Liver (tissue), 8 donors: ENCODE measurements at regions not wholly inside any gene's neighbourhood (a gene's known extent, or its start where the extent isn't known, plus 50 kb on each side); places are given as distances from the start of the nearest gene placed in this dataset.

Experiments used
- DNase-seq: peaks from one replicate; pipeline ENCODE4 v3.0.0-alpha.2; 2017; ENCODE audit warnings: low spot score
- H3K27ac ChIP-seq, 2 donors: one replicate each; pipeline ENCODE4 v1.7.0; 2013; ENCODE audit warnings: inconsistent platforms in 2 of 2, low read length in 2 of 2, control low read depth in 1 of 2, low read depth in 1 of 2, mild to moderate bottlenecking in 1 of 2
- H3K27me3 ChIP-seq, 4 donors: one replicate each; pipeline versions ENCODE4 v1.6.1 to v1.7.0; 2013; ENCODE audit warnings: low read length in 3 of 4, inconsistent platforms in 1 of 4, mild to moderate bottlenecking in 1 of 4, moderate library complexity in 1 of 4; ENCODE audit not compliant: control insufficient read depth in 4 of 4, insufficient read depth in 4 of 4
- H3K36me3 ChIP-seq, 4 donors: one replicate each; pipeline versions ENCODE4 v1.6.1 to v1.7.0; 2013; ENCODE audit warnings: low read length in 3 of 4, mild to moderate bottlenecking in 3 of 4, low read depth in 1 of 4, moderate library complexity in 1 of 4; ENCODE audit not compliant: control insufficient read depth in 4 of 4, insufficient read depth in 3 of 4
- H3K4me1 ChIP-seq, 4 donors: one replicate each; pipeline versions ENCODE4 v1.6.1 to v1.7.0; 2013; ENCODE audit warnings: low read length in 3 of 4, mild to moderate bottlenecking in 3 of 4, moderate library complexity in 1 of 4; ENCODE audit not compliant: control insufficient read depth in 4 of 4, insufficient read depth in 4 of 4
- H3K4me3 ChIP-seq, 3 donors: one replicate each; pipeline versions ENCODE4 v1.6.1 to v1.7.0; 2013; ENCODE audit warnings: low read length in 3 of 3, control low read depth in 1 of 3, low read depth in 1 of 3, mild to moderate bottlenecking in 1 of 3
- H3K9ac ChIP-seq, 2 donors: one replicate each; pipeline ENCODE4 v1.7.0; 2013; ENCODE audit warnings: low read length in 2 of 2, mild to moderate bottlenecking in 2 of 2, moderate library complexity in 2 of 2, control low read depth in 1 of 2, low read depth in 1 of 2
- H3K9me3 ChIP-seq, 4 donors: one replicate each; pipeline versions ENCODE4 v1.6.1 to v1.7.0; 2013; ENCODE audit warnings: low read length in 3 of 4; ENCODE audit not compliant: control insufficient read depth in 4 of 4
- CTCF ChIP-seq: fragments of 150-350 bp; IDR thresholded peaks from 2 replicates; pipeline ENCODE4 v1.5.1; 2017; ENCODE audit warnings: improper control_type of control experiment, low read depth, low read length; ENCODE audit not compliant: missing input control
- FOXA1 ChIP-seq: IDR thresholded peaks from 2 replicates; pipeline ENCODE4 v1.6.1; 2016; ENCODE audit warnings: antibody characterized with exemption
- GABPA ChIP-seq, 2 donors: IDR thresholded peaks in 1 of 2; conservative IDR thresholded peaks in 1 of 2; 2 replicates each; pipeline ENCODE4 v1.6.1; 2016; ENCODE audit warnings: antibody characterized with exemption in 2 of 2, mild to moderate bottlenecking in 1 of 2, moderate library complexity in 1 of 2
- HNF4A ChIP-seq, 2 donors: conservative IDR thresholded peaks; 2 replicates each; pipeline ENCODE4 v1.6.1; 2016; ENCODE audit warnings: antibody characterized with exemption in 2 of 2, mild to moderate bottlenecking in 2 of 2
- HNF4G ChIP-seq: IDR thresholded peaks from 2 replicates; pipeline ENCODE4 v1.6.1; 2016; ENCODE audit warnings: antibody characterized with exemption
- JUND ChIP-seq, 2 donors: IDR thresholded peaks; 2 replicates each; pipeline ENCODE4 v1.6.1; 2016; ENCODE audit warnings: antibody characterized with exemption in 2 of 2
- MAX ChIP-seq: IDR thresholded peaks from 2 replicates; pipeline ENCODE4 v1.6.1; 2016; ENCODE audit warnings: antibody characterized with exemption
- NR2F2 ChIP-seq: IDR thresholded peaks from 2 replicates; pipeline ENCODE4 v1.6.1; 2016; ENCODE audit warnings: antibody characterized with exemption
- RAD21 ChIP-seq, 2 donors: IDR thresholded peaks; 2 replicates each; pipeline ENCODE4 v1.6.1; 2016; ENCODE audit warnings: antibody characterized with exemption in 2 of 2, mild to moderate bottlenecking in 2 of 2
- REST ChIP-seq: IDR thresholded peaks from 2 replicates; pipeline ENCODE4 v1.6.1; 2016; ENCODE audit warnings: antibody characterized with exemption, mild to moderate bottlenecking
- RXRA ChIP-seq, 2 donors: IDR thresholded peaks; 2 replicates each; pipeline ENCODE4 v1.6.1; 2017 to 2018; ENCODE audit warnings: antibody characterized with exemption in 2 of 2, mild to moderate bottlenecking in 1 of 2
- SP1 ChIP-seq: IDR thresholded peaks from 2 replicates; pipeline ENCODE4 v1.6.1; 2018; ENCODE audit warnings: antibody characterized with exemption, mild to moderate bottlenecking
- TAF1 ChIP-seq: conservative IDR thresholded peaks from 2 replicates; pipeline ENCODE4 v1.6.1; 2016; ENCODE audit warnings: antibody characterized with exemption, mild to moderate bottlenecking
- YY1 ChIP-seq: IDR thresholded peaks from 2 replicates; pipeline ENCODE4 v1.6.1; 2016; ENCODE audit warnings: antibody characterized with exemption, mild to moderate bottlenecking
- ZBTB33 ChIP-seq: IDR thresholded peaks from 2 replicates; pipeline ENCODE4 v1.6.1; 2016; ENCODE audit warnings: antibody characterized with exemption
- WGBS: extraction: QIAGEN DNeasy Blood & Tissue Kit; methylation state at CpG from one replicate; pipeline ENCODE4 v1.1.7; 2013; 5-methylcytosine and 5-hydroxymethylcytosine counted together
- donor health status: healthy.
- donor health status: healthy.
- donor health status: healthy.
- donor health status: healthy.
- donor health status: healthy.

GRCh38 chr22:48405741-48406140 lies 1421.9 kb downstream of the BRD1 start:
- 49% methylated on average over 6 of the region's 6 CpGs for WGBS
- Histone ChIP-seq H3K9me3 (peaks cover 0 to 4% (median 0%) of the 10 kb centered on the region in 4 donors), H3K9ac (no peak overlapping the region), H3K4me1 (no peaks in the 10 kb centered on the region), H3K27me3 (peaks cover 0 to 6% (median under 1%) of the 10 kb centered on the region in 4 donors), H3K27ac (no peak overlapping the region), H3K36me3 (no peaks in the 10 kb centered on the region), H3K4me3 (no peak overlapping the region)
- TF ChIP-seq RAD21 (IDR thresholded peaks at IDR 0.05) (peak in 1 of 2 donors; percentile 10), RXRA (IDR thresholded peaks at IDR 0.05) (peak in 1 of 2 donors; percentile 25), REST (no peak), GABPA (IDR thresholded peaks at IDR 0.05 in 1 of 2, conservative IDR thresholded peaks at IDR 0.05 in 1 of 2) (no peak), HNF4A (conservative IDR thresholded peaks at IDR 0.05) (peak in 1 of 2 donors; percentile 24), JUND (IDR thresholded peaks at IDR 0.05) (peak in 1 of 2 donors; percentile 21), ZBTB33 (no peak)
- DNase-seq, result no peak

GRCh38 chr22:48404801-48405447 lies 1422.7 kb downstream of the BRD1 start:
- Histone ChIP-seq H3K9ac (no peak overlapping the region), H3K4me3 (no peak overlapping the region), H3K27ac (no peak overlapping the region), H3K4me1 (no peaks in the 10 kb centered on the region), H3K9me3 (peaks cover 0 to 4% (median 0%) of the 10 kb centered on the region in 4 donors), H3K36me3 (no peaks in the 10 kb centered on the region), H3K27me3 (peaks cover 0 to 6% (median 0%) of the 10 kb centered on the region in 4 donors)
- DNase-seq, result no peak
- 82% methylated on average over 16 of the region's 16 CpGs for WGBS
- TF ChIP-seq JUND (IDR thresholded peaks at IDR 0.05), result no peak
- TF ChIP-seq RAD21 (IDR thresholded peaks at IDR 0.05), result no peak
- no peak for TF ChIP-seq MAX
- TF ChIP-seq SP1, result no peak
- no peak for TF ChIP-seq YY1
- TF ChIP-seq NR2F2, result no peak
- no peak for TF ChIP-seq TAF1
- TF ChIP-seq ZBTB33, result no peak
- no peak for TF ChIP-seq HNF4G
- TF ChIP-seq CTCF, result no peak
- TF ChIP-seq FOXA1, result no peak
- TF ChIP-seq HNF4A (conservative IDR thresholded peaks at IDR 0.05), result no peak
- TF ChIP-seq RXRA (IDR thresholded peaks at IDR 0.05), result no peak
